CD4-positive, alpha-beta T cell (primary cell): ENCODE measurements at regions not wholly inside any gene's neighbourhood (a gene's known extent, or its start where the extent isn't known, plus 50 kb on each side); places are given as distances from the start of the nearest gene placed in this dataset.

Experiments used
- ATAC-seq: fragments of 200-7000 bp; cut with Tn5 transposase; one replicate; pipeline ENCODE4 v1.10.0; 2022; ENCODE audit warnings: mild to moderate bottlenecking; ENCODE audit not compliant: poor library complexity
- CTCF ChIA-PET: fragments of 350-600 bp; sonication (Branson Sonifier 250); formaldehyde crosslinking; loops from one replicate; lab custom pipeline; 2021; ENCODE audit warnings: antibody characterized with exemption, inconsistent platforms; lab: Charles Lee
- POLR2A ChIA-PET: fragments of 350-600 bp; sonication (Branson Sonifier 250); formaldehyde crosslinking; loops from one replicate; lab custom pipeline; 2021; ENCODE audit warnings: antibody characterized with exemption, inconsistent platforms; lab: Charles Lee
- DNase-seq, 14 experiments: peaks; one replicate each; pipeline ENCODE4 v3.0.0-alpha.2; 2013 to 2020; ENCODE audit warnings: mixed read lengths in 2 of 14
- H3K27ac ChIP-seq, 2 donors: one replicate each; pipeline versions ENCODE4 v1.5.1 to v1.7.0; 2013; ENCODE audit warnings: low read length in 2 of 2, low read depth in 1 of 2, mild to moderate bottlenecking in 1 of 2
- H3K27me3 ChIP-seq, 2 experiments: 1 replicate in 1 of 2; 2 replicates in 1 of 2; pipeline versions ENCODE4 v1.6.1 to v1.7.0; 2013; ENCODE audit warnings: low read length in 2 of 2, control low read depth in 1 of 2, mild to moderate bottlenecking in 1 of 2, moderate library complexity in 1 of 2; ENCODE audit not compliant: insufficient read depth in 2 of 2, control insufficient read depth in 1 of 2
- H3K36me3 ChIP-seq: one replicate; pipeline ENCODE4 v1.6.1; 2013; ENCODE audit warnings: low read length, control low read depth; ENCODE audit not compliant: insufficient read depth
- H3K4me1 ChIP-seq: one replicate; pipeline ENCODE4 v1.6.1; 2013; ENCODE audit warnings: low read length, control low read depth; ENCODE audit not compliant: insufficient read depth
- H3K4me3 ChIP-seq: one replicate; pipeline ENCODE4 v1.5.1; 2013; ENCODE audit warnings: mild to moderate bottlenecking, low read length, moderate library complexity
- H3K9me3 ChIP-seq, 2 experiments: 1 replicate in 1 of 2; 2 replicates in 1 of 2; pipeline versions ENCODE4 v1.6.1 to v1.7.0; 2013; ENCODE audit warnings: low read length in 2 of 2, mild to moderate bottlenecking in 2 of 2, control low read depth in 1 of 2, moderate library complexity in 1 of 2; ENCODE audit not compliant: control insufficient read depth in 1 of 2, insufficient read depth in 1 of 2
- H3K27ac Mint-ChIP-seq: one replicate; pipeline ENCODE4 v1.8.0; 2020; ENCODE audit warnings: mixed read lengths
- H3K27me3 Mint-ChIP-seq: one replicate; pipeline ENCODE4 v1.8.0; 2021; ENCODE audit warnings: mixed read lengths
- H3K36me3 Mint-ChIP-seq: one replicate; pipeline ENCODE4 v1.8.0; 2021; ENCODE audit warnings: low read depth, mixed read lengths
- H3K4me1 Mint-ChIP-seq: one replicate; pipeline ENCODE4 v1.8.0; 2021; ENCODE audit warnings: low read depth, mixed read lengths
- H3K4me3 Mint-ChIP-seq: one replicate; pipeline ENCODE4 v1.8.0; 2020; ENCODE audit warnings: mild to moderate bottlenecking, mixed read lengths
- H3K9me3 Mint-ChIP-seq: one replicate; pipeline ENCODE4 v1.8.0; 2020; ENCODE audit warnings: mixed read lengths
- CTCF ChIP-seq: fragments of 200-600 bp; IDR thresholded peaks from one replicate; pipeline ENCODE4 v1.8.0; 2022; ENCODE audit warnings: antibody characterized with exemption, mild to moderate bottlenecking
- intact Hi-C, 2 experiments: fragments of 100-400 bp; cut with DNase I in 1 of 2; cut with micrococcal nuclease in 1 of 2; formaldehyde crosslinking; loops; one replicate each; pipeline versions ENCODE4 v1.15.1 to v1.9.0; 2023 to 2025; cut with DNase I, micrococcal nuclease

DNA sequence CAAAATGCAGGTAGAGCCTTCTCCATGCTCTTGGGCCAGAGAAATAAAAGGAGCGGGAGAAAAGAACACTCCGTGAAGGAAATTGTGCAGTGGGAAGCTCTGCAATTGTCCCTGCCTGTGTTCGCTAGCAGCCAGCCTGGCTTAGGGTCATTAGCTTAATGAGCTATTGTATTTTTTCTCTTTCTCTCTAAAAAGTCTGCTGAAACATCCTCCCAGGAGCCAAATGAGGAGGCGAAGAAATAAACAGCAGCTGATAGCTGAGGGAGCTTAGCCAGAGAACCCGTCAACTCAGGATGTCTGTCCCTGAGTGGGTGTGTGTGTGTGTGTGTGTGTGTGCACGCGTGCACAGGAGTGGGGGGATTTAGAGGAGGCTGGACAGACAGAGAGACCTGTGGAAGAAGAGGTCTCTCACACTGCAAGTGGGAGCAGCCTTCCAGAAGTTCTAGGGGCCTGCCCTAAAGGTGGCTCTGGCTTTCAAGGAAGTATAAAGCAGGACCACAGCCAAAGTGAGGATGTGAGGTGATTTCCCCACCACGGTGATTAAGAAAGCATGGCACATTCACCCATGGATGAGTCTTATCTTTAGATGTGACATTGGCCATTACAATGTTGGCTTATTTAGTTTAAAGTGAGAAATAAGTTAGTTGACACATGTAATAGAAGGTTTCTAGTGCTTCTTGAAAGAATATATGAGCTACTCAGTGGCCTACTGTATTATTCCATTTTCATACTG lies 690.4 kb downstream of the RNF144A start:
- Mint-ChIP-seq H3K27ac (no peak overlapping the region), H3K27me3 (no peaks in the 10 kb centered on the region), H3K4me3 (no peak overlapping the region), H3K4me1 (peaks cover 23% of the 10 kb centered on the region), H3K36me3 (no peaks in the 10 kb centered on the region), H3K9me3 (no peaks in the 10 kb centered on the region)
- intact Hi-C loops = no loop called here
- Histone ChIP-seq H3K9me3 (no peaks in the 10 kb centered on the region), H3K27me3 (no peaks in the 10 kb centered on the region), H3K4me1 (no peaks in the 10 kb centered on the region), H3K36me3 (no peaks in the 10 kb centered on the region), H3K27ac (no peak overlapping the region), H3K4me3 (no peak overlapping the region)
- no peak for DNase-seq
- POLR2A ChIA-PET = no interaction called here
- no peak for TF ChIP-seq CTCF
- CTCF ChIA-PET = no interaction called here
- ATAC-seq = no peak

GRCh38 chr2:7609556-7609955 lies 692.3 kb downstream of the RNF144A start:
- intact Hi-C loops = no loop called here
- H3K27me3 Mint-ChIP-seq = no peaks in the 10 kb centered on the region
- no peaks in the 10 kb centered on the region for H3K36me3 Mint-ChIP-seq
- H3K27ac Mint-ChIP-seq = no peak overlapping the region
- ATAC-seq = no peak
- H3K36me3 ChIP-seq = no peaks in the 10 kb centered on the region
- H3K4me3 Mint-ChIP-seq = no peak overlapping the region
- H3K27me3 ChIP-seq = no peaks in the 10 kb centered on the region
- no peak for DNase-seq
- ChIA-PET POLR2A (interaction anchor here (1.1 kb wide), 1 partner anchor 42 kb away, joined by 3 read pairs; no protein-coding TSS in a partner anchor), CTCF (no interaction called here)
- no peaks in the 10 kb centered on the region for H3K4me1 ChIP-seq
- no peak overlapping the region for H3K27ac ChIP-seq
- no peak overlapping the region for H3K4me3 ChIP-seq
- peaks cover 23% of the 10 kb centered on the region for H3K4me1 Mint-ChIP-seq
- H3K9me3 ChIP-seq = no peaks in the 10 kb centered on the region
- no peak for TF ChIP-seq CTCF
- H3K9me3 Mint-ChIP-seq = no peaks in the 10 kb centered on the region

DNA sequence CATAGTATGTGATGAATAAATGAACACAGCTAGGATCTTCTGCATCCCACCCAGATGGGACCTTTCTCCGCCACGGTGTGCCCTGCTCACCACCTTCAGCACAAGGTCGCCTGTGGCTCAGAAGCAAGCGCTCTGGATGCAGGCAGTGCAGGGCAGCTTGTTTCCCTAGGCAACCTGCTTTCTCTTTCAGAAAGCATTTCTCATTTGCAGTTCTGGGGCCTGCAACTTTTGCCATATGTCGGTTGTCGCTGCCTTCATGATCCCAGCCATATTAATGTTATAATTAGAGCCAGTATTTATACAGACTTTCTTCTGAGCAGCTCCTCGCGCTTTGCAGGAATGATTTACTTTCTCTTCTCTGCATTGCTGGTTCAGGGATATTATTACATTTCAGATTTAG lies 692.8 kb downstream of the RNF144A start:
- no peak for TF ChIP-seq CTCF
- no peak for ATAC-seq

More for the DNA sequence above, 692.8 kb downstream of the RNF144A start:
- ChIA-PET POLR2A (interaction anchor here (1.1 kb wide), 1 partner anchor 42 kb away, joined by 3 read pairs; no protein-coding TSS in a partner anchor), CTCF (no interaction called here)
- no peaks in the 10 kb centered on the region for H3K9me3 Mint-ChIP-seq
- peak in 1 of 14 experiments; percentile 5 for DNase-seq
- H3K36me3 ChIP-seq = no peaks in the 10 kb centered on the region
- no peaks in the 10 kb centered on the region for H3K36me3 Mint-ChIP-seq
- no peaks in the 10 kb centered on the region for H3K27me3 Mint-ChIP-seq
- no peaks in the 10 kb centered on the region for H3K4me1 ChIP-seq
- no peaks in the 10 kb centered on the region for H3K9me3 ChIP-seq
- no peak overlapping the region for H3K4me3 ChIP-seq
- intact Hi-C loops = no loop called here
- no peak overlapping the region for H3K27ac ChIP-seq
- no peaks in the 10 kb centered on the region for H3K27me3 ChIP-seq
- no peak overlapping the region for H3K27ac Mint-ChIP-seq
- peaks cover 23% of the 10 kb centered on the region for H3K4me1 Mint-ChIP-seq
- no peak overlapping the region for H3K4me3 Mint-ChIP-seq
